Liver (tissue), 3 donors: ENCODE measurements at regions not wholly inside any gene's neighbourhood (a gene's known extent, or its start where the extent isn't known, plus 50 kb on each side); places are given as distances from the start of the nearest gene placed in this dataset.

ENCODE experiments used
- ATF3 ChIP-seq: IDR thresholded peaks from 2 replicates; pipeline ENCODE4 v1.6.1; 2016; ENCODE audit warnings: antibody characterized with exemption
- EGR1 ChIP-seq, 2 donors: IDR thresholded peaks; 2 replicates each; pipeline ENCODE4 v1.6.1; 2016 to 2018; ENCODE audit warnings: antibody characterized with exemption in 2 of 2, low read depth in 2 of 2
- HNF4A ChIP-seq, 2 donors: conservative IDR thresholded peaks; 2 replicates each; pipeline ENCODE4 v1.6.1; 2016; ENCODE audit warnings: antibody characterized with exemption in 2 of 2, mild to moderate bottlenecking in 2 of 2
- JUND ChIP-seq, 2 donors: IDR thresholded peaks; 2 replicates each; pipeline ENCODE4 v1.6.1; 2016; ENCODE audit warnings: antibody characterized with exemption in 2 of 2
- RAD21 ChIP-seq, 2 donors: IDR thresholded peaks; 2 replicates each; pipeline ENCODE4 v1.6.1; 2016; ENCODE audit warnings: antibody characterized with exemption in 2 of 2, mild to moderate bottlenecking in 2 of 2
- REST ChIP-seq: IDR thresholded peaks from 2 replicates; pipeline ENCODE4 v1.6.1; 2016; ENCODE audit warnings: antibody characterized with exemption, mild to moderate bottlenecking
- SP1 ChIP-seq: IDR thresholded peaks from 2 replicates; pipeline ENCODE4 v1.6.1; 2018; ENCODE audit warnings: antibody characterized with exemption, mild to moderate bottlenecking
- YY1 ChIP-seq: IDR thresholded peaks from 2 replicates; pipeline ENCODE4 v1.6.1; 2016; ENCODE audit warnings: antibody characterized with exemption, mild to moderate bottlenecking
- TF ChIP-seq, protein P1 (sequence below): fragments of 150-350 bp; IDR thresholded peaks from 2 replicates; pipeline ENCODE4 v1.5.1; 2017; ENCODE audit warnings: improper control_type of control experiment, low read depth, low read length; ENCODE audit not compliant: missing input control
- donor health status: healthy.
- donor health status: healthy.

GRCh38 chr13:104085611-104086010 is 1019.4 kb upstream of the SLC10A2 start:
- TF ChIP-seq, protein P1, sequence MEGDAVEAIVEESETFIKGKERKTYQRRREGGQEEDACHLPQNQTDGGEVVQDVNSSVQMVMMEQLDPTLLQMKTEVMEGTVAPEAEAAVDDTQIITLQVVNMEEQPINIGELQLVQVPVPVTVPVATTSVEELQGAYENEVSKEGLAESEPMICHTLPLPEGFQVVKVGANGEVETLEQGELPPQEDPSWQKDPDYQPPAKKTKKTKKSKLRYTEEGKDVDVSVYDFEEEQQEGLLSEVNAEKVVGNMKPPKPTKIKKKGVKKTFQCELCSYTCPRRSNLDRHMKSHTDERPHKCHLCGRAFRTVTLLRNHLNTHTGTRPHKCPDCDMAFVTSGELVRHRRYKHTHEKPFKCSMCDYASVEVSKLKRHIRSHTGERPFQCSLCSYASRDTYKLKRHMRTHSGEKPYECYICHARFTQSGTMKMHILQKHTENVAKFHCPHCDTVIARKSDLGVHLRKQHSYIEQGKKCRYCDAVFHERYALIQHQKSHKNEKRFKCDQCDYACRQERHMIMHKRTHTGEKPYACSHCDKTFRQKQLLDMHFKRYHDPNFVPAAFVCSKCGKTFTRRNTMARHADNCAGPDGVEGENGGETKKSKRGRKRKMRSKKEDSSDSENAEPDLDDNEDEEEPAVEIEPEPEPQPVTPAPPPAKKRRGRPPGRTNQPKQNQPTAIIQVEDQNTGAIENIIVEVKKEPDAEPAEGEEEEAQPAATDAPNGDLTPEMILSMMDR: no peak
- TF ChIP-seq REST (no peak), HNF4A (conservative IDR thresholded peaks at IDR 0.05) (no peak), SP1 (no peak), YY1 (no peak), EGR1 (IDR thresholded peaks at IDR 0.05; ENCODE audit: low read depth in 2 of 2) (no peak), JUND (IDR thresholded peaks at IDR 0.05) (no peak), RAD21 (IDR thresholded peaks at IDR 0.05) (no peak), ATF3 (no peak)
